ENCODE measurements at regions not wholly inside any gene's neighbourhood (a gene's known extent, or its start where the extent isn't known, plus 50 kb on each side); places are given as distances from the start of the nearest gene placed in this dataset.
"Not testable (repeated sequence)": the region's sequence is repeated elsewhere in the genome, so short reads cannot be mapped to it uniquely, and the experiment has no call there.

GRCh38 chr12:94856324-94856723 lies 147.2 kb downstream of the NDUFA12 start:
- no peak for DNase-seq

GRCh38 chr12:94855853-94856252 lies 147.6 kb downstream of the NDUFA12 start:
- no peak for DNase-seq

- peak; percentile 39 for DNase-seq
Observed at GRCh38 chr12:94851396-94852028, 152.0 kb downstream of the NDUFA12 start.

- no peak for DNase-seq
Observed at GRCh38 chr12:94849411-94849976, 154.0 kb downstream of the NDUFA12 start.

- DNase-seq: no peak
Observed at GRCh38 chr12:94848966-94849365, 154.5 kb downstream of the NDUFA12 start.

- DNase-seq: no peak
Observed at GRCh38 chr12:94845110-94845509, 158.4 kb downstream of the NDUFA12 start.

GRCh38 chr12:94844452-94844851 lies 159.0 kb downstream of the NDUFA12 start:
- DNase-seq: no peak

- DNase-seq: no peak
Observed at GRCh38 chr12:94841904-94842610, 161.4 kb downstream of the NDUFA12 start.

GRCh38 chr12:94841177-94841576 lies 162.3 kb downstream of the NDUFA12 start:
- DNase-seq: no peak

- no peak for DNase-seq
Observed at GRCh38 chr12:94839347-94839746, 164.2 kb downstream of the NDUFA12 start.

- DNase-seq: peak; percentile 38
Observed at GRCh38 chr12:94836952-94837670, 166.4 kb downstream of the NDUFA12 start.

- DNase-seq: no peak
Observed at GRCh38 chr12:94834036-94834625, 169.4 kb downstream of the NDUFA12 start.

GRCh38 chr12:94832780-94833681 lies 170.5 kb downstream of the NDUFA12 start:
- peak; percentile 80 for DNase-seq

GRCh38 chr12:94832105-94832504 lies 171.4 kb downstream of the NDUFA12 start:
- no peak for DNase-seq

GRCh38 chr12:94831081-94831751 lies 172.3 kb downstream of the NDUFA12 start:
- no peak for DNase-seq

- no peak for DNase-seq
Observed at GRCh38 chr12:94829552-94829951, 173.9 kb downstream of the NDUFA12 start.

GRCh38 chr12:94819011-94819410 lies 168.7 kb upstream of the TMCC3 start:
- no peak for DNase-seq

GRCh38 chr12:94817695-94818075 lies 167.3 kb upstream of the TMCC3 start:
- no peak for DNase-seq

GRCh38 chr12:94817201-94817600 lies 166.8 kb upstream of the TMCC3 start:
- DNase-seq: not testable (repeated sequence)

- DNase-seq: not testable (repeated sequence)
Observed at GRCh38 chr12:94816746-94817145, 166.4 kb upstream of the TMCC3 start.

- DNase-seq: no peak
Observed at GRCh38 chr12:94815958-94816357, 165.6 kb upstream of the TMCC3 start.

All from fibroblast of skin of scalp (primary cell).